ENCODE measurements at regions not wholly inside any gene's neighbourhood (a gene's known extent, or its start where the extent isn't known, plus 50 kb on each side); places are given as distances from the start of the nearest gene placed in this dataset.

GRCh38 chr3:20846066-20846465 lies 660.1 kb upstream of the SGO1 start:
- no peak overlapping the region for H2AFZ ChIP-seq (ENCODE audit: low read length)
- no peaks in the 10 kb centered on the region for H3K36me3 ChIP-seq (replicated peaks; ENCODE audit: insufficient read depth, low read length)
- no peaks in the 10 kb centered on the region for H3F3A ChIP-seq (ENCODE audit: insufficient read depth, low read length)
- H3K79me2 ChIP-seq (ENCODE audit: low read length): no peaks in the 10 kb centered on the region
- H4K20me1 ChIP-seq (ENCODE audit: insufficient read depth, low read length): no peaks in the 10 kb centered on the region
- TF ChIP-seq CTCF (IDR thresholded peaks at IDR 0.05; ENCODE audit: low read length): no peak
- no peak for TF ChIP-seq EZH2 (optimal IDR thresholded peaks at IDR 0.05; ENCODE audit: low read depth, low read length)
- TF ChIP-seq EZH2phosphoT487 (IDR thresholded peaks at IDR 0.05; ENCODE audit: low read length): no peak
- no peaks in the 10 kb centered on the region for H3K9me3 ChIP-seq (replicated peaks; ENCODE audit: insufficient read depth, low read length)
- H3K9me2 ChIP-seq (replicated peaks; ENCODE audit: insufficient read depth, low read length): no peaks in the 10 kb centered on the region
- no peaks in the 10 kb centered on the region for H3K27me3 ChIP-seq (replicated peaks; ENCODE audit: insufficient read depth, low read length)
- no peak overlapping the region for H3K27ac ChIP-seq (ENCODE audit: low read length)
- H3K4me1 ChIP-seq (ENCODE audit: low read length): no peaks in the 10 kb centered on the region
- no peak overlapping the region for H3K9ac ChIP-seq (ENCODE audit: low read length)
- H3K4me2 ChIP-seq (ENCODE audit: low read depth, low read length): no peak overlapping the region
- DNase-seq: no peak
- H3K4me3 ChIP-seq (ENCODE audit: low read length): no peak overlapping the region

- Histone ChIP-seq H3K27me3 (replicated peaks; ENCODE audit: insufficient read depth, low read length) (no peaks in the 10 kb centered on the region), H3F3A (ENCODE audit: insufficient read depth, low read length) (no peaks in the 10 kb centered on the region), H3K4me1 (ENCODE audit: low read length) (no peaks in the 10 kb centered on the region), H3K9me2 (replicated peaks; ENCODE audit: insufficient read depth, low read length) (no peaks in the 10 kb centered on the region), H3K36me3 (replicated peaks; ENCODE audit: insufficient read depth, low read length) (no peaks in the 10 kb centered on the region), H4K20me1 (ENCODE audit: insufficient read depth, low read length) (no peaks in the 10 kb centered on the region), H3K79me2 (ENCODE audit: low read length) (no peaks in the 10 kb centered on the region), H3K9ac (ENCODE audit: low read length) (no peak overlapping the region), H3K4me2 (ENCODE audit: low read depth, low read length) (no peak overlapping the region), H3K9me3 (replicated peaks; ENCODE audit: insufficient read depth, low read length) (no peaks in the 10 kb centered on the region), H3K27ac (ENCODE audit: low read length) (no peak overlapping the region), H3K4me3 (ENCODE audit: low read length) (no peak overlapping the region), H2AFZ (ENCODE audit: low read length) (no peak overlapping the region)
- TF ChIP-seq EZH2phosphoT487 (IDR thresholded peaks at IDR 0.05; ENCODE audit: low read length) (no peak), CTCF (IDR thresholded peaks at IDR 0.05; ENCODE audit: low read length) (no peak), EZH2 (optimal IDR thresholded peaks at IDR 0.05; ENCODE audit: low read depth, low read length) (no peak)
- no peak for DNase-seq
Measured at GRCh38 chr3:20844851-20845250, 658.8 kb upstream of the SGO1 start.

- no peak for DNase-seq
- Histone ChIP-seq H3K4me2 (ENCODE audit: low read depth, low read length) (no peak overlapping the region), H4K20me1 (ENCODE audit: insufficient read depth, low read length) (no peaks in the 10 kb centered on the region), H3K4me3 (ENCODE audit: low read length) (no peak overlapping the region), H3K79me2 (ENCODE audit: low read length) (no peaks in the 10 kb centered on the region), H3K9me3 (replicated peaks; ENCODE audit: insufficient read depth, low read length) (no peaks in the 10 kb centered on the region), H2AFZ (ENCODE audit: low read length) (no peak overlapping the region), H3K9me2 (replicated peaks; ENCODE audit: insufficient read depth, low read length) (no peaks in the 10 kb centered on the region), H3K4me1 (ENCODE audit: low read length) (no peaks in the 10 kb centered on the region), H3F3A (ENCODE audit: insufficient read depth, low read length) (no peaks in the 10 kb centered on the region), H3K9ac (ENCODE audit: low read length) (no peak overlapping the region), H3K27ac (ENCODE audit: low read length) (no peak overlapping the region), H3K36me3 (replicated peaks; ENCODE audit: insufficient read depth, low read length) (no peaks in the 10 kb centered on the region), H3K27me3 (replicated peaks; ENCODE audit: insufficient read depth, low read length) (no peaks in the 10 kb centered on the region)
- no peak for TF ChIP-seq EZH2 (optimal IDR thresholded peaks at IDR 0.05; ENCODE audit: low read depth, low read length)
- no peak for TF ChIP-seq CTCF (IDR thresholded peaks at IDR 0.05; ENCODE audit: low read length)
- TF ChIP-seq EZH2phosphoT487 (IDR thresholded peaks at IDR 0.05; ENCODE audit: low read length): no peak
Measured at GRCh38 chr3:20842594-20843436, 656.8 kb upstream of the SGO1 start.
